ENCODE measurements at regions not wholly inside any gene's neighbourhood (a gene's known extent, or its start where the extent isn't known, plus 50 kb on each side); places are given as distances from the start of the nearest gene placed in this dataset.

- intact Hi-C loops (cut with DNase I): no loop called here
- H3K4me1 ChIP-seq: no peaks in the 10 kb centered on the region
- TF ChIP-seq CTCF (IDR thresholded peaks at IDR 0.05): no peak
- no peaks in the 10 kb centered on the region for H3K36me3 ChIP-seq
- H3K4me3 ChIP-seq: no peak overlapping the region
- H3K9me3 ChIP-seq: peaks cover 0 to 25% of the 10 kb centered on the region in 2 donors
- no peaks in the 10 kb centered on the region for H3K27me3 ChIP-seq
- DNase-seq (no peak), ATAC-seq (no peak)
- H3K27ac ChIP-seq: no peak overlapping the region
Measured at GRCh38 chr10:44267007-44267406, 117.9 kb downstream of the CXCL12 start.

- H3K4me1 ChIP-seq: no peaks in the 10 kb centered on the region
- no peaks in the 10 kb centered on the region for H3K27me3 ChIP-seq
- intact Hi-C loops (cut with DNase I): no loop called here
- H3K4me3 ChIP-seq: no peak overlapping the region
- peak overlapping the region in 1 of 2 donors; percentile 35 for H3K27ac ChIP-seq
- peaks cover 0 to 25% of the 10 kb centered on the region in 2 donors for H3K9me3 ChIP-seq
- ATAC-seq (no peak), DNase-seq (no peak)
- no peaks in the 10 kb centered on the region for H3K36me3 ChIP-seq
- no peak for TF ChIP-seq CTCF (IDR thresholded peaks at IDR 0.05)
Measured at GRCh38 chr10:44264244-44264643, 120.7 kb downstream of the CXCL12 start.

GRCh38 chr10:44263771-44264170 lies 121.1 kb downstream of the CXCL12 start:
- intact Hi-C loops (cut with DNase I): no loop called here
- H3K36me3 ChIP-seq: no peaks in the 10 kb centered on the region
- ATAC-seq: no peak
- H3K9me3 ChIP-seq: peaks cover 0 to 23% of the 10 kb centered on the region in 2 donors
- no peak for TF ChIP-seq CTCF (IDR thresholded peaks at IDR 0.05)
- H3K4me3 ChIP-seq: no peak overlapping the region
- no peaks in the 10 kb centered on the region for H3K4me1 ChIP-seq
- DNase-seq: no peak
- H3K27me3 ChIP-seq: no peaks in the 10 kb centered on the region
- H3K27ac ChIP-seq: no peak overlapping the region

- intact Hi-C loops (cut with DNase I): no loop called here
- peaks cover 0 to 15% of the 10 kb centered on the region in 2 donors for H3K9me3 ChIP-seq
- no peak overlapping the region for H3K4me3 ChIP-seq
- no peaks in the 10 kb centered on the region for H3K27me3 ChIP-seq
- no peaks in the 10 kb centered on the region for H3K36me3 ChIP-seq
- TF ChIP-seq CTCF (IDR thresholded peaks at IDR 0.05): no peak
- ATAC-seq (no peak), DNase-seq (no peak)
- H3K27ac ChIP-seq: no peak overlapping the region
- H3K4me1 ChIP-seq: no peaks in the 10 kb centered on the region
Measured at GRCh38 chr10:44262551-44263251, 122.2 kb downstream of the CXCL12 start.

GRCh38 chr10:44261710-44262455 lies 123.0 kb downstream of the CXCL12 start:
- no peaks in the 10 kb centered on the region for H3K4me1 ChIP-seq
- no peaks in the 10 kb centered on the region for H3K36me3 ChIP-seq
- H3K27ac ChIP-seq: no peak overlapping the region
- H3K4me3 ChIP-seq: no peak overlapping the region
- no peak for TF ChIP-seq CTCF (IDR thresholded peaks at IDR 0.05)
- DNase-seq: no peak
- intact Hi-C loops (cut with DNase I): no loop called here
- peaks cover 0 to 8% of the 10 kb centered on the region in 2 donors for H3K9me3 ChIP-seq
- H3K27me3 ChIP-seq: no peaks in the 10 kb centered on the region
- ATAC-seq: peak; percentile 15
